ENCODE measurements at regions not wholly inside any gene's neighbourhood (a gene's known extent, or its start where the extent isn't known, plus 50 kb on each side); places are given as distances from the start of the nearest gene placed in this dataset.

DNA sequence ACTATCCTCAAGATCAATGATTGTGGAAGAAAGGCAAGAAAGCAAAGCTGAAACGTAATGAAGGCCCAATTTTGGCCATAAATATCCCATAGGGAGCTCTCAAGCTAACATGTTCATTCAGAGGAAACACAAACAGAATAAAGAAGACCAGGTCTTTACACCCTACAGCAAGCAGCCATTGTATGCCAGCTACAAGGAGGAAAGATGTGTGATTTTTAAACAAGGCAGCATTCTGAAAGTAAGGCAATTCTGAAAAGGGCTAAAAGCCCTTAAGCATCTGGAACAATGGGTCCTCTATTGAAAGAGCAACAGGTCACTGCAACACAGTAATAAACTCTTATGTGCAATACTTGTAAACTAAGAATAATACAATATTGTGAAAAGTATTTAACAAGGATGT lies 1002.4 kb downstream of the SLITRK1 start:
- no peak for TF ChIP-seq FOXA1 (IDR thresholded peaks at IDR 0.05)
- no peak for TF ChIP-seq HDGF (IDR thresholded peaks at IDR 0.05; ENCODE audit: borderline replicate concordance)
